Thoracic aorta (tissue), 2 donors: ENCODE measurements at regions not wholly inside any gene's neighbourhood (a gene's known extent, or its start where the extent isn't known, plus 50 kb on each side); places are given as distances from the start of the nearest gene placed in this dataset.

Experiments
- ATAC-seq: fragments of 150-250 bp; one replicate; pipeline ENCODE4 v1.8.0; 2017; ENCODE audit warnings: low read depth; ENCODE audit not compliant: insufficient number of reproducible peaks, low FRiP score
- DNase-seq: peaks from one replicate; pipeline ENCODE4 v3.0.0-alpha.2; 2020; ENCODE audit warnings: low spot score
- H3K27ac ChIP-seq, 2 donors: fragments of 200-600 bp; sonication (generic); 1 replicate in 1 of 2; 2 replicates in 1 of 2; pipeline ENCODE4 v1.5.1; 2016; ENCODE audit warnings: mild to moderate bottlenecking in 2 of 2, moderate library complexity in 2 of 2
- H3K27me3 ChIP-seq: fragments of 200-600 bp; sonication (generic); replicated peaks from 2 replicates; pipeline ENCODE4 v1.6.0; 2016; ENCODE audit warnings: mild to moderate bottlenecking; ENCODE audit not compliant: insufficient read depth
- H3K36me3 ChIP-seq: fragments of 200-600 bp; sonication (generic); one replicate; pipeline ENCODE4 v1.5.1; 2016
- H3K4me1 ChIP-seq, 2 donors: fragments of 200-600 bp; sonication (generic); 1 replicate in 1 of 2; 2 replicates in 1 of 2; pipeline versions ENCODE4 v1.5.1 to v1.6.0; 2016; ENCODE audit warnings: low read depth in 2 of 2, mild to moderate bottlenecking in 1 of 2; ENCODE audit not compliant: control insufficient read depth in 1 of 2
- H3K4me3 ChIP-seq: fragments of 200-600 bp; sonication (generic); 2 replicates; pipeline ENCODE4 v1.5.1; 2016; ENCODE audit warnings: mild to moderate bottlenecking
- H3K9me3 ChIP-seq: fragments of 200-600 bp; sonication (generic); 2 replicates; pipeline ENCODE4 v1.5.1; 2016
- TF ChIP-seq, protein P1 (sequence below): fragments of 200-600 bp; sonication (generic); IDR thresholded peaks from one replicate; pipeline ENCODE4 v1.5.1; 2019; ENCODE audit warnings: antibody characterized with exemption

DNA sequence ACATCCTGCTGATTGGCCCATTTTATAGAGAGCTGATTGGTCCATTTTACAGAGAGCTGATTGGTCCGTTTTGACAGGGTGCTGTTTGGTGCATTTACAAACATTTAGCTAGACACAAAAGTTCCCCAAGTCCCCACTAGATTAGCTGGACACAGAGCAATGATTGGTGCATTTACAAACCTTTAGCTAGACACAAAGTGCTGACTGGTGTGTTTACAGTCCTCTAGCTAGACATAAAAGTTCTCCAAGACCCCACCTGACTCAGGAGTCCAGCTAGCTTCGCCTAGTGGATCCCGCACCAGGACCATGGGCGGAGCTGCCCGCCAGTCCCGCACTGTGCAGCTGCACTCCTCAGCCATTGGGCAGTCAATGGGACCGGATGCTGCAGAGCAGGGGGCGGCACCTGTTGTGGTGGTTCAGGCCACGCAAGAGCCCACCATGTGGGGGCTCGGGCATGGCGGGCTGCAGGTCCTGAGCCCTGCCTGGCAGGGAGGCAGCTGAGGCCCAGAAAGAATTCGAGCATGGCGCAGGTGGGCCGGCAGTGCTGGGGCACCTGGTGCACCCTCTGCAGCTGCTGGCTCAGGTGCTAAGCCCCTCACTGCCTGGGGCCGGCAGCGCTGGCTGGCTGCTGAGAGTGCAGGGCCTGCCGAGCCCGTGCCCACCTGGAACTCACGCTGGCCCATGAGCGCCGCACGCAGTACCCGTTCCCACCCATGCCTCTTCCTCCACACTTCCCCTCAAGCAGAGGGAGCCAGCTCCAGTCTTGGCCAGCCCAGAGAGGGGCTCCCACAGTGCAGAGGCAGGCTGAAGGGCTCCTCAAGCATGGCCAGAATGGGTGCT is 713.2 kb upstream of the GYPC start:
- no peak overlapping the region for H3K4me3 ChIP-seq
- TF ChIP-seq, protein P1, sequence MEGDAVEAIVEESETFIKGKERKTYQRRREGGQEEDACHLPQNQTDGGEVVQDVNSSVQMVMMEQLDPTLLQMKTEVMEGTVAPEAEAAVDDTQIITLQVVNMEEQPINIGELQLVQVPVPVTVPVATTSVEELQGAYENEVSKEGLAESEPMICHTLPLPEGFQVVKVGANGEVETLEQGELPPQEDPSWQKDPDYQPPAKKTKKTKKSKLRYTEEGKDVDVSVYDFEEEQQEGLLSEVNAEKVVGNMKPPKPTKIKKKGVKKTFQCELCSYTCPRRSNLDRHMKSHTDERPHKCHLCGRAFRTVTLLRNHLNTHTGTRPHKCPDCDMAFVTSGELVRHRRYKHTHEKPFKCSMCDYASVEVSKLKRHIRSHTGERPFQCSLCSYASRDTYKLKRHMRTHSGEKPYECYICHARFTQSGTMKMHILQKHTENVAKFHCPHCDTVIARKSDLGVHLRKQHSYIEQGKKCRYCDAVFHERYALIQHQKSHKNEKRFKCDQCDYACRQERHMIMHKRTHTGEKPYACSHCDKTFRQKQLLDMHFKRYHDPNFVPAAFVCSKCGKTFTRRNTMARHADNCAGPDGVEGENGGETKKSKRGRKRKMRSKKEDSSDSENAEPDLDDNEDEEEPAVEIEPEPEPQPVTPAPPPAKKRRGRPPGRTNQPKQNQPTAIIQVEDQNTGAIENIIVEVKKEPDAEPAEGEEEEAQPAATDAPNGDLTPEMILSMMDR: no peak
- no peaks in the 10 kb centered on the region for H3K4me1 ChIP-seq
- no peak for ATAC-seq
- H3K27me3 ChIP-seq: no peaks in the 10 kb centered on the region
- DNase-seq: no peak
- no peaks in the 10 kb centered on the region for H3K9me3 ChIP-seq
- no peak overlapping the region for H3K27ac ChIP-seq
- H3K36me3 ChIP-seq: no peaks in the 10 kb centered on the region

DNA sequence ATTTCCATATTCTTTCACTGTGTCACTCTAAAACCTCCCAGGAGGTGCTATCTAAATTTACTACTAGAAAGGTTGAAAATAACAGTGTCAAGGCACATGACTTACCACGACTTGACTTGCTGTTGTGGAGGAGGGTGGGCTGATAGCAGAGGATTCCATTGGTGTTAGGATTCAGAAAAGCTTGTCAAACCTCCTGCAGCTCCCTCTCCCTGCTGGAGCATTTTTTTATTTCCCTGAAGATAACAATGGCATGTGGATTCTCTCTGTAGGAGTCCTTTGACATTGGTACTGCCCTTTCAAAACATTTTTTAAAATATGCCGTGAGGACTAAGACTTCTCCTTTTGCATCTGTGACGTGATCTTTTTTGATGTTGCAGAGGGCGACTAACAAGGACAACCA is 696.9 kb upstream of the GYPC start:
- no peak overlapping the region for H3K27ac ChIP-seq
- TF ChIP-seq, protein P1: no peak
- no peak overlapping the region for H3K4me3 ChIP-seq
- ATAC-seq: no peak
- no peaks in the 10 kb centered on the region for H3K36me3 ChIP-seq
- no peak for DNase-seq
- no peaks in the 10 kb centered on the region for H3K4me1 ChIP-seq
- H3K27me3 ChIP-seq: no peaks in the 10 kb centered on the region
- H3K9me3 ChIP-seq: no peaks in the 10 kb centered on the region

DNA sequence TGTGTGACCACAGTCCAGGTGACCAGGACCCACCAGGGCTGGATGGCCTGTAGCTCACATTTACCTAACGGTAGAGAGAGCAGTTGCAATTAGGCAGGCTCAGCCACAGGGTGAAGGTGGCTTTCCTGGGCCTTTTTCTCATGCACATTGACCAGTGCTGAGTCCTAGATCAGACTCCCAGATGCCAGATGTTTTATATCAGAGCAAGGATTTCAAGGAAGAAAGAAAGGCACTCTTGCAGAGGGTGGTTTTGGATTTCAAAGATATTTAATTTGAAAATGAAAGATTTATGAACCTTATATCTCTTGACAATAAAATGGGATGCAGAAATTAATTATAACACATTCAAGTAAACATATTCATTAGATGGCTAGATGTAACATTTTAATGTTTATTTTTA is 694.2 kb upstream of the GYPC start:
- TF ChIP-seq, protein P1: no peak
- Histone ChIP-seq H3K9me3 (no peaks in the 10 kb centered on the region), H3K4me1 (no peaks in the 10 kb centered on the region), H3K4me3 (no peak overlapping the region), H3K36me3 (no peaks in the 10 kb centered on the region), H3K27me3 (no peaks in the 10 kb centered on the region), H3K27ac (no peak overlapping the region)
- ATAC-seq (no peak), DNase-seq (no peak)

DNA sequence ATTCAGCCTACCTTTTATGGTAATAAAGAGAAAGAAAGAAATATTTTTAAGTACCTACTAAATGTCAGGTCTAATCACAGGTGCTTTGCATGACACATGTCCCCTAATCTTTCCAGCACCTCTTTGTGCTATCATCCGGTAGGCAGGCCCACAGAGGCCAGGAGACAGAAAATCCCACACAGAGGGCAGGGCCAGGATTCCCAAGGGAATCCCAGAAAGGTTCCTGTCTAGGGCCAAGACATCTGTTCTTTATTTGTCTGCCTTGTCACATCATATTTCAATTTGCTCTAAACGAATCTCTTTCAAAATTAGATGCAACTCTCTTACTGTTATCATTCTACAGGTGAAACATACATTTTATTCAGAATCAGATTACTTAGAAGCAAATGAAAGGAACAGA is 676.1 kb upstream of the GYPC start:
- ATAC-seq: no peak
- TF ChIP-seq, protein P1: no peak

DNA sequence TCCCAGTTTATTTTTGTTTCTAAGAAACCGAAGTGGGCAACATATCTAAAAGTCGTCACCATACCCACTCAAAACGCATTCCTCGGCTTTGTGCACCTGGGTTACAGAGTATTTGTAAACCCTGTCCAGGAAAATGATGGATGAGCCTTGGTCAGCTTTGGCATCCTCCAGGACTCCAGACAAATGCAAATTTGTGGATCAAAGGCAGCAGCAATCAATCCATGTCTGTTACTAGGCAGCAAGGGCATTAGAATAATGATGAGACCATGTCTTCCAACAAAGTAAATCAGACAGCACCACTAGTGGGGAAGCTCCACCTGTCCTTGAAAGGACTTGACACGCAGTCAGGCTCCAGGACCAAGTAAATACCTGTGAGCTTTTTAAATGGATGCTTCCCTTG is 672.6 kb upstream of the GYPC start:
- no peaks in the 10 kb centered on the region for H3K4me1 ChIP-seq
- H3K4me3 ChIP-seq: no peak overlapping the region
- H3K9me3 ChIP-seq: no peaks in the 10 kb centered on the region
- no peak for DNase-seq
- no peaks in the 10 kb centered on the region for H3K36me3 ChIP-seq
- H3K27ac ChIP-seq: no peak overlapping the region
- TF ChIP-seq, protein P1: no peak
- no peak for ATAC-seq
- no peaks in the 10 kb centered on the region for H3K27me3 ChIP-seq

More for the DNA sequence above, 676.1 kb upstream of the GYPC start:
- no peak for DNase-seq
- H3K27me3 ChIP-seq: no peaks in the 10 kb centered on the region
- H3K27ac ChIP-seq: no peak overlapping the region
- H3K4me3 ChIP-seq: no peak overlapping the region
- H3K36me3 ChIP-seq: no peaks in the 10 kb centered on the region
- H3K9me3 ChIP-seq: no peaks in the 10 kb centered on the region
- no peaks in the 10 kb centered on the region for H3K4me1 ChIP-seq
